ENCODE measurements at regions not wholly inside any gene's neighbourhood (a gene's known extent, or its start where the extent isn't known, plus 50 kb on each side); places are given as distances from the start of the nearest gene placed in this dataset.

- TF ChIP-seq, protein P1, sequence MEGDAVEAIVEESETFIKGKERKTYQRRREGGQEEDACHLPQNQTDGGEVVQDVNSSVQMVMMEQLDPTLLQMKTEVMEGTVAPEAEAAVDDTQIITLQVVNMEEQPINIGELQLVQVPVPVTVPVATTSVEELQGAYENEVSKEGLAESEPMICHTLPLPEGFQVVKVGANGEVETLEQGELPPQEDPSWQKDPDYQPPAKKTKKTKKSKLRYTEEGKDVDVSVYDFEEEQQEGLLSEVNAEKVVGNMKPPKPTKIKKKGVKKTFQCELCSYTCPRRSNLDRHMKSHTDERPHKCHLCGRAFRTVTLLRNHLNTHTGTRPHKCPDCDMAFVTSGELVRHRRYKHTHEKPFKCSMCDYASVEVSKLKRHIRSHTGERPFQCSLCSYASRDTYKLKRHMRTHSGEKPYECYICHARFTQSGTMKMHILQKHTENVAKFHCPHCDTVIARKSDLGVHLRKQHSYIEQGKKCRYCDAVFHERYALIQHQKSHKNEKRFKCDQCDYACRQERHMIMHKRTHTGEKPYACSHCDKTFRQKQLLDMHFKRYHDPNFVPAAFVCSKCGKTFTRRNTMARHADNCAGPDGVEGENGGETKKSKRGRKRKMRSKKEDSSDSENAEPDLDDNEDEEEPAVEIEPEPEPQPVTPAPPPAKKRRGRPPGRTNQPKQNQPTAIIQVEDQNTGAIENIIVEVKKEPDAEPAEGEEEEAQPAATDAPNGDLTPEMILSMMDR (IDR thresholded peaks at IDR 0.05; ENCODE audit: unreplicated experiment): no peak
Measured at GRCh38 chr6:79797912-79798311, 149.4 kb downstream of the ELOVL4 start.

DNA sequence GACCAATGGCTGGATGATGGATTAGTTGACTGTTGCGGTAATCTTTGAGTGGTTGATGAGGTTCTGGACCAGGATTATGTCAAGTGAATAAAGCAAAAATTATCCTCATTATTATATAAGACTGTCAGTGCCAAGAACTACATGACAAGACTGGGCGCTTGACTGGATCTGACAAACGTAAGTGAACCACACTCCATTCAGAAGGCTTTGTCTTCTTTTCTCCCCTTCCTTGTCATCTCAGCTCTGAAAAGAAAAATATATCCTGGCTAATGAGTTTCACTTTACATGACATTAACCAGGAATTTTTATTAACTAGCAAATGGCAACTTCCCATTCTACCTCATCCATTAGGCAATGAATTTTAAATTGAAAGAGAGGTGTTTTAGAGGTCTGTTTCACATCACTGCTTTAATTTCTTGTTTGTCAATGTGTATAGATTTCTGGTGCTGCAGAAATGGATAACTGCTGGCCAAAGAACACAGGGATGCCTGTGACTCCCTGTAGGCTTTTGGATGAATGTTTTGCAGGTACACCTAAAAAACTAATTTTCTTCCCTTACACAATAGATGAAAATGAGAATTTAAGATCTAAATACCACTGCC is 150.1 kb downstream of the ELOVL4 start:
- no peaks in the 10 kb centered on the region for H3K4me1 Mint-ChIP-seq (ENCODE audit: low read depth, unreplicated experiment)
- no TSS peak for BruUV-seq (replicated peaks)
- peaks cover 3% of the 10 kb centered on the region for H3K9me3 Mint-ChIP-seq (ENCODE audit: low read depth, unreplicated experiment)
- H3K27me3 Mint-ChIP-seq (ENCODE audit: unreplicated experiment): no peaks in the 10 kb centered on the region
- no peak overlapping the region for H3K4me3 Mint-ChIP-seq (ENCODE audit: low read depth, unreplicated experiment)
- CTCF ChIA-PET: no interaction called here
- intact Hi-C loops (cut with micrococcal nuclease; ENCODE audit: unreplicated experiment): no loop called here
- no peak for DNase-seq
- TF ChIP-seq, protein P1 (IDR thresholded peaks at IDR 0.05; ENCODE audit: unreplicated experiment): no peak
- H3K27ac Mint-ChIP-seq (ENCODE audit: unreplicated experiment): no peak overlapping the region
- no peaks in the 10 kb centered on the region for H3K36me3 Mint-ChIP-seq (ENCODE audit: insufficient read depth, unreplicated experiment)

More at GRCh38 chr6:79797912-79798311, 149.4 kb downstream of the ELOVL4 start:
- no peaks in the 10 kb centered on the region for H3K27me3 Mint-ChIP-seq (ENCODE audit: unreplicated experiment)
- no peak for DNase-seq
- intact Hi-C loops (cut with micrococcal nuclease; ENCODE audit: unreplicated experiment): no loop called here
- H3K36me3 Mint-ChIP-seq (ENCODE audit: insufficient read depth, unreplicated experiment): no peaks in the 10 kb centered on the region
- BruUV-seq (replicated peaks): no TSS peak
- no peak overlapping the region for H3K4me3 Mint-ChIP-seq (ENCODE audit: low read depth, unreplicated experiment)
- CTCF ChIA-PET: no interaction called here
- H3K27ac Mint-ChIP-seq (ENCODE audit: unreplicated experiment): no peak overlapping the region
- H3K9me3 Mint-ChIP-seq (ENCODE audit: low read depth, unreplicated experiment): peaks cover 3% of the 10 kb centered on the region
- no peaks in the 10 kb centered on the region for H3K4me1 Mint-ChIP-seq (ENCODE audit: low read depth, unreplicated experiment)

DNA sequence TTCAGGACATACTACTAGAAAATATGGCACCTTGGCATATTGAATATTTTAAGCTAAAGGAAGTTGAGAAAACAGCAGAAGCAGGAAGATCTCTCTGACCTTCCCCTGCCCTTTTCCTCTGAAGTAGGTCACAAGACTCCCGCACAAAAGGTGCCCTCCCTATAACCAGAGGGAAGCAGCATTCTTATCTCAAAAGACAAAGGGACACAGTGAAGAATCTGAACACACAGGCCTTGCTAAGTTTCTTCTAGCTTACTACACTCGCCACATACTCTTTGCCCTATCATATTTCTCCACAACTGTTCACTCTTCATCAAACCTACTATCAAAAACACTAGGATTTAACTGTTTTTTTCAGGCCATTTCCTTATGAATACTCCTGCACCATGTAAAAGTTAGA is 151.2 kb downstream of the ELOVL4 start:
- intact Hi-C loops (cut with micrococcal nuclease; ENCODE audit: unreplicated experiment): no loop called here
- no peaks in the 10 kb centered on the region for H3K36me3 Mint-ChIP-seq (ENCODE audit: insufficient read depth, unreplicated experiment)
- no peaks in the 10 kb centered on the region for H3K27me3 Mint-ChIP-seq (ENCODE audit: unreplicated experiment)
- TF ChIP-seq, protein P1 (IDR thresholded peaks at IDR 0.05; ENCODE audit: unreplicated experiment): no peak
- CTCF ChIA-PET: no interaction called here
- H3K27ac Mint-ChIP-seq (ENCODE audit: unreplicated experiment): no peak overlapping the region
- BruUV-seq (replicated peaks): no TSS peak
- DNase-seq: no peak
- no peaks in the 10 kb centered on the region for H3K4me1 Mint-ChIP-seq (ENCODE audit: low read depth, unreplicated experiment)
- peaks cover 3% of the 10 kb centered on the region for H3K9me3 Mint-ChIP-seq (ENCODE audit: low read depth, unreplicated experiment)
- H3K4me3 Mint-ChIP-seq (ENCODE audit: low read depth, unreplicated experiment): no peak overlapping the region

- H3K9me3 Mint-ChIP-seq (ENCODE audit: low read depth, unreplicated experiment): no peaks in the 10 kb centered on the region
- H3K4me3 Mint-ChIP-seq (ENCODE audit: low read depth, unreplicated experiment): no peak overlapping the region
- no TSS peak for BruUV-seq (replicated peaks)
- H3K27ac Mint-ChIP-seq (ENCODE audit: unreplicated experiment): no peak overlapping the region
- H3K4me1 Mint-ChIP-seq (ENCODE audit: low read depth, unreplicated experiment): peaks cover 10% of the 10 kb centered on the region
- CTCF ChIA-PET: interaction anchor here (0.6 kb wide), 1 partner anchor 75 kb away, joined by 3 read pairs; no protein-coding TSS in a partner anchor
- H3K27me3 Mint-ChIP-seq (ENCODE audit: unreplicated experiment): no peaks in the 10 kb centered on the region
- no peak for DNase-seq
- TF ChIP-seq, protein P1 (IDR thresholded peaks at IDR 0.05; ENCODE audit: unreplicated experiment): no peak
- no peaks in the 10 kb centered on the region for H3K36me3 Mint-ChIP-seq (ENCODE audit: insufficient read depth, unreplicated experiment)
- intact Hi-C loops (cut with micrococcal nuclease; ENCODE audit: unreplicated experiment): loop anchor here (1.0 kb wide), 1 partner anchor 24 kb away; no protein-coding TSS in a partner anchor
Measured at GRCh38 chr6:79789896-79790295, 157.5 kb downstream of the ELOVL4 start.
